Trophoblast cell (in vitro differentiated cells and primary cell): ENCODE measurements at regions not wholly inside any gene's neighbourhood (a gene's known extent, or its start where the extent isn't known, plus 50 kb on each side); places are given as distances from the start of the nearest gene placed in this dataset.

Source experiments
- DNase-seq, 2 donors: peaks; one replicate each; pipeline ENCODE4 v3.0.0-alpha.2; 2016
- H2AFZ ChIP-seq: 2 replicates; pipeline ENCODE4 v1.6.1; 2013; ENCODE audit warnings: low read length, moderate library complexity, mild to moderate bottlenecking; ENCODE audit not compliant: insufficient read depth, poor library complexity
- H2AK5ac ChIP-seq: 2 replicates; pipeline ENCODE4 v1.6.1; 2013; ENCODE audit warnings: mild to moderate bottlenecking, low read length
- H2BK120ac ChIP-seq: 2 replicates; pipeline ENCODE4 v1.6.1; 2013; ENCODE audit warnings: low read length, mild to moderate bottlenecking, moderate library complexity; ENCODE audit not compliant: insufficient read depth, poor library complexity
- H2BK12ac ChIP-seq: 2 replicates; pipeline ENCODE4 v1.6.1; 2013; ENCODE audit warnings: mild to moderate bottlenecking, low read length, moderate library complexity
- H2BK5ac ChIP-seq: 2 replicates; pipeline ENCODE4 v1.6.1; 2013; ENCODE audit warnings: low read length, low read depth, moderate library complexity, mild to moderate bottlenecking; ENCODE audit not compliant: poor library complexity
- H3K14ac ChIP-seq: 2 replicates; pipeline ENCODE4 v1.6.1; 2013; ENCODE audit warnings: mild to moderate bottlenecking, low read length
- H3K18ac ChIP-seq: 2 replicates; pipeline ENCODE4 v1.6.1; 2013; ENCODE audit warnings: mild to moderate bottlenecking, low read length
- H3K23ac ChIP-seq: 2 replicates; pipeline ENCODE4 v1.6.1; 2013; ENCODE audit warnings: low read length
- H3K27ac ChIP-seq: 2 replicates; pipeline ENCODE4 v1.5.1; 2013; ENCODE audit warnings: low read depth, mild to moderate bottlenecking, inconsistent platforms, low read length, moderate library complexity
- H3K27me3 ChIP-seq: 2 replicates; pipeline ENCODE4 v1.6.1; 2013; ENCODE audit warnings: inconsistent platforms, mild to moderate bottlenecking, low read length, moderate library complexity; ENCODE audit not compliant: insufficient read depth
- H3K36me3 ChIP-seq, 2 experiments: 1 replicate in 1 of 2; 2 replicates in 1 of 2; pipeline ENCODE4 v1.6.1; 2013; ENCODE audit warnings: low read length in 2 of 2, mild to moderate bottlenecking in 2 of 2, moderate library complexity in 1 of 2; ENCODE audit not compliant: insufficient read depth in 2 of 2, control insufficient read depth in 1 of 2
- H3K4ac ChIP-seq: 2 replicates; pipeline ENCODE4 v1.6.1; 2013; ENCODE audit warnings: low read depth, mild to moderate bottlenecking, low read length, moderate library complexity
- H3K4me1 ChIP-seq, 2 experiments: 1 replicate in 1 of 2; 2 replicates in 1 of 2; pipeline ENCODE4 v1.6.1; 2013; ENCODE audit warnings: low read length in 2 of 2, mild to moderate bottlenecking in 2 of 2, moderate library complexity in 1 of 2; ENCODE audit not compliant: insufficient read depth in 2 of 2, control insufficient read depth in 1 of 2
- H3K4me2 ChIP-seq: 2 replicates; pipeline ENCODE4 v1.6.1; 2013; ENCODE audit warnings: inconsistent platforms, mild to moderate bottlenecking, low read length, moderate library complexity
- H3K4me3 ChIP-seq: 2 replicates; pipeline ENCODE4 v1.5.1; 2013; ENCODE audit warnings: mild to moderate bottlenecking, low read depth, low read length, inconsistent platforms
- H3K79me1 ChIP-seq: one replicate; pipeline ENCODE4 v1.6.1; 2013; ENCODE audit warnings: low read length
- H3K79me2 ChIP-seq: 2 replicates; pipeline ENCODE4 v1.6.1; 2013; ENCODE audit warnings: low read length, mild to moderate bottlenecking; ENCODE audit not compliant: control insufficient read depth, insufficient read depth, poor library complexity
- H3K9ac ChIP-seq: 2 replicates; pipeline ENCODE4 v1.6.1; 2013; ENCODE audit warnings: mild to moderate bottlenecking, low read length
- H3K9me3 ChIP-seq: 2 replicates; pipeline ENCODE4 v1.6.1; 2013; ENCODE audit warnings: low read depth, mild to moderate bottlenecking, control low read depth, inconsistent platforms, low read length; ENCODE audit not compliant: insufficient read depth
- H4K12ac ChIP-seq: 2 replicates; pipeline ENCODE4 v1.6.1; 2013; ENCODE audit warnings: low read depth, mild to moderate bottlenecking, low read length, moderate library complexity
- H4K8ac ChIP-seq: 2 replicates; pipeline ENCODE4 v1.6.1; 2013; ENCODE audit warnings: low read depth, mild to moderate bottlenecking, low read length, moderate library complexity
- H4K91ac ChIP-seq: one replicate; pipeline ENCODE4 v1.6.1; 2013; ENCODE audit warnings: low read depth, mild to moderate bottlenecking, low read length, moderate library complexity
- WGBS: extraction: QIAGEN DNeasy Blood & Tissue Kit; methylation state at CpG from one replicate; pipeline ENCODE4 v1.1.7; 2013; ENCODE audit warnings: missing lambda C conversion rate; ENCODE audit not compliant: insufficient read length, insufficient coverage; ENCODE audit errors: extremely low coverage; 5-methylcytosine and 5-hydroxymethylcytosine counted together

GRCh38 chr3:162897291-162897690 lies 1400.7 kb downstream of the OTOL1 start:
- no peak overlapping the region for H3K18ac ChIP-seq
- H4K12ac ChIP-seq: no peak overlapping the region
- no peak for DNase-seq
- no peak overlapping the region for H2AFZ ChIP-seq
- no peak overlapping the region for H3K14ac ChIP-seq
- no peak overlapping the region for H3K4me3 ChIP-seq
- H2AK5ac ChIP-seq: no peak overlapping the region
- H2BK12ac ChIP-seq: no peak overlapping the region
- no peak overlapping the region for H3K23ac ChIP-seq
- no peaks in the 10 kb centered on the region for H3K4me1 ChIP-seq
- no peaks in the 10 kb centered on the region for H3K9me3 ChIP-seq
- no peaks in the 10 kb centered on the region for H3K79me2 ChIP-seq
- no peak overlapping the region for H3K4me2 ChIP-seq
- no peak overlapping the region for H2BK5ac ChIP-seq
- H2BK120ac ChIP-seq: no peak overlapping the region
- H3K36me3 ChIP-seq: no peaks in the 10 kb centered on the region
- no peak overlapping the region for H3K9ac ChIP-seq
- H3K4ac ChIP-seq: no peak overlapping the region
- no peaks in the 10 kb centered on the region for H3K79me1 ChIP-seq
- H4K91ac ChIP-seq: no peak overlapping the region
- no peaks in the 10 kb centered on the region for H3K27me3 ChIP-seq
- H4K8ac ChIP-seq: no peak overlapping the region
- no peak overlapping the region for H3K27ac ChIP-seq

- Histone ChIP-seq H2BK5ac (no peak overlapping the region), H3K4me1 (no peaks in the 10 kb centered on the region), H3K9me3 (no peaks in the 10 kb centered on the region), H3K9ac (no peak overlapping the region), H3K4ac (no peak overlapping the region), H3K4me2 (no peak overlapping the region), H4K8ac (no peak overlapping the region), H3K36me3 (no peaks in the 10 kb centered on the region), H3K79me2 (no peaks in the 10 kb centered on the region), H3K27me3 (no peaks in the 10 kb centered on the region), H2AFZ (no peak overlapping the region), H2BK120ac (no peak overlapping the region), H4K91ac (no peak overlapping the region), H3K23ac (no peak overlapping the region), H4K12ac (no peak overlapping the region), H3K27ac (no peak overlapping the region), H3K14ac (no peak overlapping the region), H3K79me1 (no peaks in the 10 kb centered on the region), H2AK5ac (no peak overlapping the region), H2BK12ac (no peak overlapping the region), H3K4me3 (no peak overlapping the region), H3K18ac (no peak overlapping the region)
- WGBS: no CpG with 5 or more reads among the region's 2 CpGs
- no peak for DNase-seq
Measured at GRCh38 chr3:162932503-162932902, 1435.9 kb downstream of the OTOL1 start.

- no peak overlapping the region for H3K14ac ChIP-seq
- no peak overlapping the region for H3K4ac ChIP-seq
- H3K27ac ChIP-seq: no peak overlapping the region
- no peak overlapping the region for H3K23ac ChIP-seq
- H3K4me2 ChIP-seq: no peak overlapping the region
- no peak overlapping the region for H2BK12ac ChIP-seq
- no peaks in the 10 kb centered on the region for H3K9me3 ChIP-seq
- no peak overlapping the region for H3K18ac ChIP-seq
- no peak overlapping the region for H3K9ac ChIP-seq
- no peaks in the 10 kb centered on the region for H3K27me3 ChIP-seq
- H3K36me3 ChIP-seq: no peaks in the 10 kb centered on the region
- no peaks in the 10 kb centered on the region for H3K79me2 ChIP-seq
- H4K12ac ChIP-seq: no peak overlapping the region
- H2BK5ac ChIP-seq: no peak overlapping the region
- H2AFZ ChIP-seq: no peak overlapping the region
- no peak overlapping the region for H3K4me3 ChIP-seq
- no peaks in the 10 kb centered on the region for H3K4me1 ChIP-seq
- WGBS: no CpG with 5 or more reads among the region's 2 CpGs
- H2BK120ac ChIP-seq: no peak overlapping the region
- no peak overlapping the region for H4K91ac ChIP-seq
- DNase-seq: no peak
- H4K8ac ChIP-seq: no peak overlapping the region
- no peaks in the 10 kb centered on the region for H3K79me1 ChIP-seq
- H2AK5ac ChIP-seq: no peak overlapping the region
Measured at GRCh38 chr3:162933656-162934055, 1437.0 kb downstream of the OTOL1 start.

- H4K91ac ChIP-seq: no peak overlapping the region
- H3K79me1 ChIP-seq: no peaks in the 10 kb centered on the region
- no peak overlapping the region for H3K4ac ChIP-seq
- H3K79me2 ChIP-seq: no peaks in the 10 kb centered on the region
- no peaks in the 10 kb centered on the region for H3K27me3 ChIP-seq
- no peak overlapping the region for H2AK5ac ChIP-seq
- no peaks in the 10 kb centered on the region for H3K9me3 ChIP-seq
- H4K12ac ChIP-seq: no peak overlapping the region
- no peak overlapping the region for H4K8ac ChIP-seq
- no peak overlapping the region for H3K4me3 ChIP-seq
- no peak overlapping the region for H2BK12ac ChIP-seq
- H2BK120ac ChIP-seq: no peak overlapping the region
- DNase-seq: no peak
- H2BK5ac ChIP-seq: no peak overlapping the region
- H3K23ac ChIP-seq: no peak overlapping the region
- no peak overlapping the region for H3K9ac ChIP-seq
- H3K27ac ChIP-seq: no peak overlapping the region
- H3K14ac ChIP-seq: no peak overlapping the region
- H3K18ac ChIP-seq: no peak overlapping the region
- H3K36me3 ChIP-seq: no peaks in the 10 kb centered on the region
- no peak overlapping the region for H2AFZ ChIP-seq
- no peak overlapping the region for H3K4me2 ChIP-seq
- H3K4me1 ChIP-seq: no peaks in the 10 kb centered on the region
Measured at GRCh38 chr3:162936706-162937105, 1440.1 kb downstream of the OTOL1 start.

GRCh38 chr3:162938083-162938482 lies 1441.5 kb downstream of the OTOL1 start:
- Histone ChIP-seq H2BK120ac (no peak overlapping the region), H3K79me1 (no peaks in the 10 kb centered on the region), H2AFZ (no peak overlapping the region), H3K4ac (no peak overlapping the region), H3K9me3 (no peaks in the 10 kb centered on the region), H3K4me1 (no peaks in the 10 kb centered on the region), H3K79me2 (no peaks in the 10 kb centered on the region), H4K91ac (no peak overlapping the region), H2AK5ac (no peak overlapping the region), H3K36me3 (no peaks in the 10 kb centered on the region), H3K14ac (no peak overlapping the region), H3K9ac (no peak overlapping the region), H2BK5ac (no peak overlapping the region), H3K27ac (no peak overlapping the region), H3K18ac (no peak overlapping the region), H3K4me3 (no peak overlapping the region), H4K8ac (no peak overlapping the region), H2BK12ac (no peak overlapping the region), H3K27me3 (no peaks in the 10 kb centered on the region), H3K4me2 (no peak overlapping the region), H4K12ac (no peak overlapping the region), H3K23ac (no peak overlapping the region)
- no CpG with 5 or more reads among the region's 2 CpGs for WGBS
- DNase-seq: no peak
